22Rv1 (cell line): ENCODE measurements at regions not wholly inside any gene's neighbourhood (a gene's known extent, or its start where the extent isn't known, plus 50 kb on each side); places are given as distances from the start of the nearest gene placed in this dataset.

ENCODE experiments used
- H3K27ac ChIP-seq: fragments of 450-650 bp; 2 replicates; pipeline ENCODE4 v1.5.1; 2017
- CTCF ChIP-seq: fragments of 450-650 bp; IDR thresholded peaks from 2 replicates; pipeline ENCODE4 v1.5.1; 2017; ENCODE audit warnings: mild to moderate bottlenecking
- ZFX ChIP-seq: fragments of 450-650 bp; IDR thresholded peaks from 2 replicates; pipeline ENCODE4 v1.6.1; 2017; ENCODE audit warnings: antibody characterized with exemption, borderline replicate concordance

GRCh38 chrX:147468600-147468999, 443.1 kb upstream of the FMR1 start:
- TF ChIP-seq ZFX (no peak), CTCF (no peak)
- no peak overlapping the region for H3K27ac ChIP-seq

- TF ChIP-seq ZFX (no peak), CTCF (peak; percentile 52)
- H3K27ac ChIP-seq = no peak overlapping the region
Observed at GRCh38 chrX:147476008-147476407, 435.7 kb upstream of the FMR1 start.

DNA sequence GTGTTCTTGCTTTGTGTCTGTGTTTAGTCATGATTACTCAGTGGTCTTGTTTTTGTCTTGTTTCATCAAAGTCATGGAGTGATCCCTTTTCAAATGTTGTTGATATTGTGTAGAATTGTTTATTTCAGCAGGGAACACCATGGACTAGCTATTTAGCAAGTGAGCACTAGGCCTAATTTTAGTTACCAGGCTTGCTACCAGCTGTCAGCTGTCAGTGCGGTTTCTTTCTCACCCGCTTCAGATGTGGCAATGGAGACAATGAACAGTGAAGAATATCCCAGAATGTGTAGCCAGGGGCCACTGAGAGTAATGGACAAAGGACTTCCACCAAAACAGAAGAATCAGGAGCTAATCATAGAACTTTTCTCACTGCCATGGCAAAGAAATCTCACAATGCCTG, 432.8 kb upstream of the FMR1 start:
- no peak for TF ChIP-seq ZFX
- TF ChIP-seq CTCF = no peak
- H3K27ac ChIP-seq = no peak overlapping the region

- TF ChIP-seq ZFX (no peak), CTCF (no peak)
Observed at GRCh38 chrX:147485207-147485606, 426.5 kb upstream of the FMR1 start.

DNA sequence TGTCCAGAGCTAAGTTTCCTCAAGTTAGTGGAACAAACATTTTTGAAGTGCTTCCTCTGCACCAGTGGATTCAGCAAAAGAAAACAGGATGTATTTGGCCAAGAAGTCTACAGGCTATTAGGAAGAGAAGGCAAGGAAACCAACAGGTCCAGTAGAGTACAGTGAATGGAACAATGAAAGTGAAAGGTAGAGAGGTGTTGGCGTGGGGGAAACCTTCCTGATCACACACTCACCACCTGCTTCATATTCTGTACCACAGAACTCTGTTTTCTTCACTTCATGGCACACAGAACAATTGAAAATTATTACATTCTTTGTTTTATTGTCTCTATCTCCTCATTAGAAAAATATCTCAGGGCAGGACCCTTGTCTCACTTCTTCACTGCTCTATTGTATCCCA, 417.4 kb upstream of the FMR1 start:
- no peak overlapping the region for H3K27ac ChIP-seq
- TF ChIP-seq CTCF (no peak), ZFX (no peak)

More at GRCh38 chrX:147485207-147485606, 426.5 kb upstream of the FMR1 start:
- H3K27ac ChIP-seq = no peak overlapping the region

- TF ChIP-seq CTCF (no peak), ZFX (no peak)
- no peak overlapping the region for H3K27ac ChIP-seq
Observed at GRCh38 chrX:147498796-147499195, 412.9 kb upstream of the FMR1 start.

- H3K27ac ChIP-seq = no peak overlapping the region
- TF ChIP-seq CTCF = no peak
- no peak for TF ChIP-seq ZFX
Observed at GRCh38 chrX:147522981-147523380, 388.7 kb upstream of the FMR1 start.
